ENCODE measurements at regions not wholly inside any gene's neighbourhood (a gene's known extent, or its start where the extent isn't known, plus 50 kb on each side); places are given as distances from the start of the nearest gene placed in this dataset.

GRCh38 chr9:129351642-129352145 is 173.6 kb upstream of the IER5L start:
- no peak for DNase-seq

- DNase-seq = no peak
These were observed 173.1 kb upstream of the IER5L start for GRCh38 chr9:129351058-129351641.

- DNase-seq = no peak
These were observed 172.3 kb upstream of the IER5L start for GRCh38 chr9:129350143-129350935.

- no peak for DNase-seq
These were observed 171.5 kb upstream of the IER5L start for GRCh38 chr9:129349665-129349947.

DNA sequence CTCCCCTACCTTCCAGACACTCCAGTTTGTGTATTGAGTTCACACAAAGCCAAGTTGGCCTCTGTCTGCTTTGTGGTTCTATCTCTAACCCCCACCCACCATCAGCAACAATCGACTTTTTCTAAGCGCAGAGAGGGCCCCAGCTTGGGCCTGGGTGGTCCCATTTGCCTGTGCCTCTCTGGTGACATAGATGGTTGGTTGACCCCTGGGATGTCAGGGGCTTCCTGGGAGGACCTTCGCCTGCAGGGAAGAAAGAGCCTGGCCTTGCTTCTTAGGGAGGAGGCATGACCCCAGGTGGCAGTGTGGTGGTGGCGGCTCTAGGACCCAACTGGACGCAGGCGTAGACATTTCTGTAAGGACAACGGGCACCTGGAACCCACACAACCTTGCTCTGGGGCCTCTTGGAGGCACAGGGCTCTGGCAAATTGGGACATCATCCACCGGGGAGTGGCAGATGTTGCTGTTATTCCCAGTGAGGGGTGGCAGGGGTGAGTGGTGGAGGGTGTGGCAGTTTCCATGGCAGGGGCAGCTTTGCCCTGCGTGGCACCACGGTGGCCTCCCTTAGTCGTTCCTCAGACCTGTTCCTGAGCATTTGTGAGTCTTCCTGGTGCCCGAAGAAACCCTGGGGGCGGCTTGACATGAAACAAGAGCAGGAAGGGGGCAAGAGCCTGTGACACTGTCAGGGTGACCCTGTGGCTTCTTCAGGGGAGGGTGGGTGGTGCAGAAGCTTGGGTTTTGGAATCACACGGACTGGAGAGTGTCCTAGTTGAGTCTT is 171.0 kb upstream of the IER5L start:
- DNase-seq = no peak

GRCh38 chr9:129347316-129348120 is 169.5 kb upstream of the IER5L start:
- no peak for DNase-seq

DNA sequence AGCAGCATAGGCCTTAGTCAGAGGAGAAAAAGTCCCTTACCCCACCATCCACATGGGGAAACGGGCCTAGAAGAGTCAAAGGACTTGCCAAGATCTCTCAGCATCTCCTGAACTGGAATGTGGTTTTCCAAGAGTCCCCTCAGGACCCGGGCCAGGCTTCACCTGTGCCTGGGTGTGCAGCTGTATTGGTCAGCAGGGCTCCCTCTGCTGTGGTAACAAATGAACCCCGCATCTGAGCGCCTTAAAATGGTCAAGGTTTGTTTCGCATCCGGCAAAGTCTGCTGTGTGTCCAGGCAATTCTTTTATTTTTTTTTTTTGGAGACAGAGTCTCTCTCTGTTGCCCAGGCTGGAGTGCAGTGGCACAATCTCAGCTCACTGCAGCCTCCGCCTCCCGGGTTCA is 168.0 kb upstream of the IER5L start:
- DNase-seq = no peak

GRCh38 chr9:129344641-129345495 is 166.8 kb upstream of the IER5L start:
- DNase-seq = no peak

DNA sequence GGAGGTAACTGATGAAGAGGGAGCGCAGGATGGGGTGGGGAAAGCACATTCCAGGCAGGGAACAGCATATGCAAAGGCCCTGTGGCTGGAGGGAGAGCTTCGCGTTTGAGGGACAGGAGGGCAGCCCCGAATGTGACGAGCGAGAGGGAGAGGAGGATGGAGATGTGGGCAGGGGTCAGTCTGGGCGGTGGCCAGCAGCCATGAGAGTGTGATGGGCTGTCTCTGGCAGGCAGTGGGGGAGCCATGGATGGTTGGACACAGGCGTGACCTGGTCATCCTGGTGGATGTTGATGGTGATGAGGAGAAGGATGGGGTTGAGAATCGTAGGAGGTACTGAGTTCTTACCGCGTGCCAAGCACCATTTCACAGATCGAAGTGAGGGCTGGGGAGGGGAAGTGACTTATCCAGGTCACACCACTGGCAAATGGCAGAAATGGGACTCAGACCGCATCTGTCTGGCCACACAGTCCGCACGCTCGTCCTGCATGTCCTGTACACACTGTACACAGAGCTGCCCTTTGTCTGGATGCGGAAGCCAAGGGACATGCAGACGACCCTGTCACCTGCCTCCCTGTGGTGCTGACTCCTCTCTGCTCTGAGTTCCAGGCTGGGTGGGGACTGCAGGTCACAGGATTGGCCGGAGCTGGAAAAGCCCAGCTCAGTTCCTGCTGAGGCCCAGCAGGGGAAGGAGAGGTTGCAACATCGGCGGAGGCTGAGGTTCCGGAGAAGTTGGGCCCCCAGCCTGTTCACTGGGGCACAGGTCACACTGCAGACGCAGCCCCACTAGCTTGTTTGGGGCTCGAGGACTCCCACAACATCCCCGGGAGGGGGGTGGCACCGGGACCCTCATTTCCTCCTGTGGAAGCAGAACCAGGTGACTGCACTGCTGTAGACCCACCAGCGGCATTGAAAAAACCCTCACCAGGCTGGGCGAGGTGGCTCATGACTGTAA is 165.6 kb upstream of the IER5L start:
- DNase-seq = no peak

- DNase-seq = no peak
These were observed 164.7 kb upstream of the IER5L start for GRCh38 chr9:129342591-129343423.

GRCh38 chr9:129341987-129342348 is 163.9 kb upstream of the IER5L start:
- no peak for DNase-seq

GRCh38 chr9:129341171-129341986 is 163.3 kb upstream of the IER5L start:
- no peak for DNase-seq

- DNase-seq = no peak
These were observed 162.5 kb upstream of the IER5L start for GRCh38 chr9:129340427-129341170.

GRCh38 chr9:129339539-129340157 is 161.6 kb upstream of the IER5L start:
- no peak for DNase-seq

DNA sequence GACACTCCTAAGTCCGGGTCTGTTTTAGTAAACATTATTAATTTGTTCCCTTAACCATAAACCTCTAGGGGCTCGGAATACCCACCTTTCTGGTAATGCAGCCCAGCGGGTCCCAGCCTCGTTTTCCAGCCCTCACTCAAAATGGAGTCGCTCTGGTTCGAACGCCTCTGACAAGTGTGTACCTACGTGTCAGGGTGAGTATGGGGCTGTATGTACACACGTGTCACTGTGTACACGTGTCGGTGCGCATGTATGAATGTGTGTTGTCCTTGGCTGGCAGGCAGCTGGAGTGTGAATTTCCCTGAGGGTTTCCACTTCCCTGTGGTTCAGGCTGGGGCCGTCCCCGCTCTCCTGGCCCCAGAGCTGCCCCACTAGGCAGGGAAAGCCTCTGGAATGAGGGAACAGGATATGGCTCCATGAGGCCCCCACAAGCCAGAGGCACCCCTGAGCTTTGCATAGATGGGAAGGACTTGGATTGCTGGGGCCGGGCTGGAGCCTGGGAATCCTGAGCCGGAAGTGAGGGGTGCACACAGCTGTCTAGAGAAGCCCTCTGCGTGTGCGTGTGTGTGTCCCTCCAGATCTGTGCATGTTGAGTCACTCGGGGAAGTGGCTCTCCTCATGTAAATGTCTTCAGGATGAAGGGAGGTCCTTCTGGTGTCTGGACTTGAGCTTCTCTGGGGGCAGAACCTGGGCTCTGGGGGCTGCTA is 160.8 kb upstream of the IER5L start:
- no peak for DNase-seq

DNA sequence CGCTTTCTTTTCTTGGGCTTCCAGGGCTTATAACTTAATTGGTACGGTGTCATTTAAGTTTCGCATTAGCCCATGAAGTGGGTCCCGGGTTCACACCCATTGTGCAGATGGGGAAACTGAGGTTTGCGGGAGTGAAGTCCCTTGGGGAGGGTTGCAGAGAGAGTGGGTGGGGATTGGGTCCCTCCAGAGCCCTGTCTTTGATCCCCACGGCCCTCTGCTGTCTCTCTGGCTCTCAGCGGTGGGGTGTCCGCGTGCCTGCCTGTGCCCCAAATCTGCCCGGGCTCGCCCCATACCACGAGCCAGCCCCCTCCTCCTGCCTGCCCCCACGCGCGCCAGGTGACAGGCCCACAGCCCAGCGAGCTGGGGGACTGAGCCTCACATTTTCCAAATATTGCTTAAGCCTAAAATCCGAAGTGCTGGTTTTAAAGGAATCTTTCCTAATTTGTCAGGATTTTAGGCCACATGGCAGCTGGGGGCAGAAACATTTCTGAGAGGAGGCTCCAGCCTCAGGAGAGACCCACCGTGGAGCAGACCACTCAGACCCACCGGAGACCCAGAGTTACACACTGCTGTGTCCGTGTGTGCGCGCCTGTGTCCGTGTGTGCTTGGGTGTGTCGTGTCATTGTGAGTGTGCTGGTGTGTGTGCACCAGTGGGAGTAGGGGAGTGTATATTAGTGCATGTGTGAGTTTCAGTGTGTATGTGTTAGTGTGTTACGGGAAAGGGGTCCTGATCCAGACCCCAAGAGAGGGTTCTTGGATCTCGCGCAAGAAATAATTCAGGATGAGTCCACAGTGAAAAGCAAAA is 159.5 kb upstream of the IER5L start:
- no peak for DNase-seq
